SK-N-MC (cell line): ENCODE measurements at regions not wholly inside any gene's neighbourhood (a gene's known extent, or its start where the extent isn't known, plus 50 kb on each side); places are given as distances from the start of the nearest gene placed in this dataset.

Source experiments
- DNase-seq: peaks from one replicate; pipeline ENCODE4 v3.0.0-alpha.2; 2011; ENCODE audit warnings: low read depth, low spot score
- H3K27ac ChIP-seq: fragments of 200-600 bp; sonication (generic); 2 replicates; pipeline ENCODE4 v1.5.1; 2016; ENCODE audit warnings: mixed run types
- H3K36me3 ChIP-seq: fragments of 200-600 bp; sonication (generic); 2 replicates; pipeline ENCODE4 v1.6.1; 2017; ENCODE audit warnings: antibody characterized with exemption, low read length, mixed read lengths; ENCODE audit not compliant: insufficient read depth
- H3K4me3 ChIP-seq: fragments of 200-600 bp; sonication (generic); 2 replicates; pipeline ENCODE4 v1.5.1; 2016
- H3K9ac ChIP-seq: fragments of 200-600 bp; sonication (generic); 2 replicates; pipeline ENCODE4 v1.8.0; 2017; ENCODE audit warnings: mixed run types, mixed read lengths; ENCODE audit not compliant: insufficient read length
- H3K9me3 ChIP-seq: fragments of 200-600 bp; sonication (generic); 2 replicates; pipeline ENCODE4 v1.6.1; 2017; ENCODE audit warnings: low read depth, mild to moderate bottlenecking, antibody characterized with exemption, low read length, moderate library complexity, mixed read lengths
- EZH2 ChIP-seq: fragments of 200-600 bp; sonication (generic); IDR thresholded peaks from one replicate; pipeline ENCODE4 v1.6.1; 2017; ENCODE audit warnings: antibody characterized with exemption
- FOXP2 ChIP-seq: optimal IDR thresholded peaks from 2 replicates; pipeline ENCODE3; 2011; ENCODE audit warnings: mild to moderate bottlenecking, moderate library complexity; ENCODE audit not compliant: insufficient read depth; ENCODE audit errors: extremely low read length, control extremely low read depth
- POLR2AphosphoS5 ChIP-seq: IDR thresholded peaks from 2 replicates; pipeline ENCODE4 v1.6.1; 2012; ENCODE audit warnings: mild to moderate bottlenecking, low read depth, low read length, borderline replicate concordance

- no peak for TF ChIP-seq POLR2AphosphoS5
- no peak for TF ChIP-seq FOXP2
- TF ChIP-seq EZH2 = no peak
- H3K9ac ChIP-seq = no peak overlapping the region
- DNase-seq = no peak
- no peaks in the 10 kb centered on the region for H3K36me3 ChIP-seq
- no peak overlapping the region for H3K4me3 ChIP-seq
- H3K27ac ChIP-seq = no peak overlapping the region
- H3K9me3 ChIP-seq = no peaks in the 10 kb centered on the region
These were observed 81.7 kb upstream of the PIAS1 start for GRCh38 chr15:67972377-67972776.

- no peak for DNase-seq
- no peak overlapping the region for H3K27ac ChIP-seq
- TF ChIP-seq FOXP2 = no peak
- TF ChIP-seq POLR2AphosphoS5 = no peak
- H3K4me3 ChIP-seq = no peak overlapping the region
- no peak overlapping the region for H3K9ac ChIP-seq
- no peaks in the 10 kb centered on the region for H3K9me3 ChIP-seq
- H3K36me3 ChIP-seq = no peaks in the 10 kb centered on the region
These were observed 80.3 kb upstream of the PIAS1 start for GRCh38 chr15:67973846-67974245.

GRCh38 chr15:67976506-67977073 is 77.5 kb upstream of the PIAS1 start:
- Histone ChIP-seq H3K36me3 (no peaks in the 10 kb centered on the region), H3K9ac (no peak overlapping the region), H3K9me3 (no peaks in the 10 kb centered on the region), H3K4me3 (no peak overlapping the region), H3K27ac (0 out of 2 replicates have a peak overlapping the region, but pooled peaks have one; percentile 43)
- DNase-seq = no peak
- TF ChIP-seq EZH2 (no peak), FOXP2 (no peak), POLR2AphosphoS5 (no peak)

- H3K4me3 ChIP-seq = no peak overlapping the region
- H3K27ac ChIP-seq = peak overlapping the region; percentile 43; the same call in 1 of the 2 replicates
- no peak for TF ChIP-seq POLR2AphosphoS5
- H3K36me3 ChIP-seq = no peaks in the 10 kb centered on the region
- H3K9me3 ChIP-seq = no peaks in the 10 kb centered on the region
- DNase-seq = no peak
- H3K9ac ChIP-seq = no peak overlapping the region
These were observed 76.6 kb upstream of the PIAS1 start for GRCh38 chr15:67977414-67978089.

- no peak for TF ChIP-seq POLR2AphosphoS5
- no peak for TF ChIP-seq EZH2
- TF ChIP-seq FOXP2 = no peak
- H3K9ac ChIP-seq = no peak overlapping the region
- no peak for DNase-seq
- no peaks in the 10 kb centered on the region for H3K36me3 ChIP-seq
- no peak overlapping the region for H3K4me3 ChIP-seq
- H3K27ac ChIP-seq = no peak overlapping the region
- H3K9me3 ChIP-seq = no peaks in the 10 kb centered on the region
These were observed 74.8 kb upstream of the PIAS1 start for GRCh38 chr15:67979281-67979680.

- no peak for DNase-seq
- TF ChIP-seq FOXP2 (no peak), EZH2 (no peak), POLR2AphosphoS5 (no peak)
- no peak overlapping the region for H3K27ac ChIP-seq
These were observed 73.9 kb upstream of the PIAS1 start for GRCh38 chr15:67980171-67980570.

GRCh38 chr15:67980773-67981685 is 73.1 kb upstream of the PIAS1 start:
- no peak overlapping the region for H3K27ac ChIP-seq
- no peak for DNase-seq
- H3K9ac ChIP-seq = no peak overlapping the region
- no peaks in the 10 kb centered on the region for H3K9me3 ChIP-seq
- TF ChIP-seq POLR2AphosphoS5 = no peak
- no peak for TF ChIP-seq FOXP2
- TF ChIP-seq EZH2 = no peak
- H3K4me3 ChIP-seq = no peak overlapping the region
- no peaks in the 10 kb centered on the region for H3K36me3 ChIP-seq

More at GRCh38 chr15:67980171-67980570, 73.9 kb upstream of the PIAS1 start:
- Histone ChIP-seq H3K9ac (no peak overlapping the region), H3K9me3 (no peaks in the 10 kb centered on the region), H3K36me3 (no peaks in the 10 kb centered on the region), H3K4me3 (no peak overlapping the region)

- no peak overlapping the region for H3K9ac ChIP-seq
- H3K9me3 ChIP-seq = no peaks in the 10 kb centered on the region
- H3K27ac ChIP-seq = no peak overlapping the region
- H3K4me3 ChIP-seq = no peak overlapping the region
- no peak for TF ChIP-seq EZH2
- TF ChIP-seq POLR2AphosphoS5 = no peak
- TF ChIP-seq FOXP2 = no peak
- DNase-seq = no peak
- no peaks in the 10 kb centered on the region for H3K36me3 ChIP-seq
These were observed 72.3 kb upstream of the PIAS1 start for GRCh38 chr15:67981848-67982247.
